ENCODE measurements at regions not wholly inside any gene's neighbourhood (a gene's known extent, or its start where the extent isn't known, plus 50 kb on each side); places are given as distances from the start of the nearest gene placed in this dataset.
"Not testable (repeated sequence)": the region's sequence is repeated elsewhere in the genome, so short reads cannot be mapped to it uniquely, and the experiment has no call there.

GRCh38 chr16:7910116-7910515 lies 577.5 kb downstream of the RBFOX1 start:
- no peak overlapping the region for H3K4me3 ChIP-seq (replicated peaks in 1 of 2; ENCODE audit: low read depth in 2 of 2, low read length in 2 of 2)
- TF ChIP-seq, protein P1, sequence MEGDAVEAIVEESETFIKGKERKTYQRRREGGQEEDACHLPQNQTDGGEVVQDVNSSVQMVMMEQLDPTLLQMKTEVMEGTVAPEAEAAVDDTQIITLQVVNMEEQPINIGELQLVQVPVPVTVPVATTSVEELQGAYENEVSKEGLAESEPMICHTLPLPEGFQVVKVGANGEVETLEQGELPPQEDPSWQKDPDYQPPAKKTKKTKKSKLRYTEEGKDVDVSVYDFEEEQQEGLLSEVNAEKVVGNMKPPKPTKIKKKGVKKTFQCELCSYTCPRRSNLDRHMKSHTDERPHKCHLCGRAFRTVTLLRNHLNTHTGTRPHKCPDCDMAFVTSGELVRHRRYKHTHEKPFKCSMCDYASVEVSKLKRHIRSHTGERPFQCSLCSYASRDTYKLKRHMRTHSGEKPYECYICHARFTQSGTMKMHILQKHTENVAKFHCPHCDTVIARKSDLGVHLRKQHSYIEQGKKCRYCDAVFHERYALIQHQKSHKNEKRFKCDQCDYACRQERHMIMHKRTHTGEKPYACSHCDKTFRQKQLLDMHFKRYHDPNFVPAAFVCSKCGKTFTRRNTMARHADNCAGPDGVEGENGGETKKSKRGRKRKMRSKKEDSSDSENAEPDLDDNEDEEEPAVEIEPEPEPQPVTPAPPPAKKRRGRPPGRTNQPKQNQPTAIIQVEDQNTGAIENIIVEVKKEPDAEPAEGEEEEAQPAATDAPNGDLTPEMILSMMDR (IDR thresholded peaks at IDR 0.05; ENCODE audit: low read depth, low read length) = no peak
- DNase-seq (ENCODE audit: low read depth in 2 of 2) = no peak

DNA sequence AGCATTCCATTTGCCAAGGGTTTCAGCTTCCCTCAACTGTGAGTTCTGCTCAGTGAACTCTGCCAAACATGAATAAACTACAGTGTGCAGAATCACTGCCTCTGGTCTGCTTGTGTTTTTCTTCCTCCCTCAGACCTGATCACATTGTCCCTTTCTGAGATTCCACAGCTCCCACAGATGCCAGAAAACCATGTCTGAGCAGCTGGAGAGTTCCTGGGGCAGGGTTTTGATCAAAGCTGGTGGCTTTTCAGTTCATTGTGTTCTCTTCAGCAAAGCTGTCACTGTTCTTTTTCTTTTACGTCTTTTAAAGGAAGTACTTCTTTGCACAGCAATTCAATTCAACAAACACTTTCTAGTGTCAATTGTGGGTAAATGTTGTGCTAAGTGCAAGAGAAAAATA lies 555.8 kb downstream of the RBFOX1 start:
- TF ChIP-seq, protein P1 (IDR thresholded peaks at IDR 0.05; ENCODE audit: low read depth, low read length) = no peak
- no peak overlapping the region for H3K4me3 ChIP-seq (replicated peaks in 1 of 2; ENCODE audit: low read depth in 2 of 2, low read length in 2 of 2)
- DNase-seq (ENCODE audit: low read depth in 2 of 2) = no peak

DNA sequence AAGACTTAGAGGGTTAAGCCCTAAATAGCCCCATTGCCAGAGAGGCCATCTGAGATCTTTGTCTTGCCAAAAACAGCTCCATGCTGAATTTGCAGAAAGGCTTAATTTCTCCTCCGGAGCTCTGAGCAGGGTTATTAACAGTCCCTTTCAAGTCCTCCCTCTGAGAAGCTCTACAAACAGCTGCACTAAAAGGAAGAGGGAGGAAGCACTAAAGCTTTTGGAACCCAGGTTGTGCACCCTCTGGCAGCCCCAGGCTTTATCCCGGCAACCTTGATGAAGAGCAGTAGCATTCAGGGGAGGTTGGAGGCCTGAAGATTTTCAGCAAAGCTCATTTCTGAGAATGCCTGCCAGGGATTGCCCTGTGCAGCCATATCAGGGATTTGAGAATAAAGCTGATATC lies 554.7 kb downstream of the RBFOX1 start:
- TF ChIP-seq, protein P1 (IDR thresholded peaks at IDR 0.05; ENCODE audit: low read depth, low read length) = no peak

GRCh38 chr16:7871979-7872378 lies 539.3 kb downstream of the RBFOX1 start:
- TF ChIP-seq, protein P1 (IDR thresholded peaks at IDR 0.05; ENCODE audit: low read depth, low read length) = no peak
- H3K4me3 ChIP-seq (replicated peaks in 1 of 2; ENCODE audit: low read depth in 2 of 2, low read length in 2 of 2) = no peak overlapping the region

More for the DNA sequence above, 554.7 kb downstream of the RBFOX1 start:
- no peak overlapping the region for H3K4me3 ChIP-seq (replicated peaks in 1 of 2; ENCODE audit: low read depth in 2 of 2, low read length in 2 of 2)
- no peak for DNase-seq (ENCODE audit: low read depth in 2 of 2)

DNA sequence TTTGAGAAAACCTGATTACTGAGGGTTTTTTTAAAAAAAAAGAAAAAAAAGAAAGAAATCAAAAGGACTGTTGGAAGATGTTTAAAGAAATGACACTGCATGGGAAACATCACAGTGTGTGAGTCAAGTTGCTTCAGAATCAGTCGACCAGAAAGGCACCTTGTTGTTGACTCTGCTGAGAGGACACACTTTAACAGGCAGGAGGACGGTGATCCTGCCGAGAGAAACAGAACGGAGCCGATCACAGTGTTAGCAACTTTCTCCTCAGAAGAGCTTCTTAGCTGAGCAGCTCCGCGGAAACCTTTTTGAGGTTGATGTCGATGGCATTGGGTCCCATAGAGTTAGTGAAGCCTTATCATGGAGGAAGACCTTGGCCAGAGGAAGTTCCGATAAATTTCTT lies 538.7 kb downstream of the RBFOX1 start:
- TF ChIP-seq, protein P1 (IDR thresholded peaks at IDR 0.05; ENCODE audit: low read depth, low read length) = no peak
- DNase-seq (ENCODE audit: low read depth in 2 of 2) = no peak
- H3K4me3 ChIP-seq (replicated peaks in 1 of 2; ENCODE audit: low read depth in 2 of 2, low read length in 2 of 2) = no peak overlapping the region

More at GRCh38 chr16:7871979-7872378, 539.3 kb downstream of the RBFOX1 start:
- no peak for DNase-seq (ENCODE audit: low read depth in 2 of 2)

DNA sequence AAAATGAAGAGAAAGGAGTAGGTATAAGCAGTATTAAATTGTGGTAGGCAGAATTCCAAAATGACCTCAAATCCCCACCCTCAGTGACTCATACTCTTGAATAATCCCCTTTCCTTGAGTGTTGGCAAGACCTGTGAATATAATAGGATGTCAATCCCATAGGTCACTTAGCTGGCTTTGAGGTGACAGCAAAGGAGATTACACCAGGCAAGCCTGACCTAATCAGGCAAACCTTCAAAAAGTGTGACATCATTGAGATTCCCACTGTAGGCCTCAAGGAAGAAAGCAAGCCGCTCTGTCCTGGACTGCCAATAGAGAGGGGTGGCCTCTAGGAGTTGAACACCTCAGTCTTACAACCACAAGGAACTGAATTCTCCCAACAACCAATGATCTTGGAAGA lies 535.2 kb downstream of the RBFOX1 start:
- TF ChIP-seq, protein P1 (IDR thresholded peaks at IDR 0.05; ENCODE audit: low read depth, low read length) = no peak
- H3K4me3 ChIP-seq (replicated peaks in 1 of 2; ENCODE audit: low read depth in 2 of 2, low read length in 2 of 2) = no peak overlapping the region
- DNase-seq (ENCODE audit: low read depth in 2 of 2) = no peak

GRCh38 chr16:7866144-7866543 lies 533.5 kb downstream of the RBFOX1 start:
- TF ChIP-seq, protein P1 (IDR thresholded peaks at IDR 0.05; ENCODE audit: low read depth, low read length) = no peak
- no peak overlapping the region for H3K4me3 ChIP-seq (replicated peaks in 1 of 2; ENCODE audit: low read depth in 2 of 2, low read length in 2 of 2)

DNA sequence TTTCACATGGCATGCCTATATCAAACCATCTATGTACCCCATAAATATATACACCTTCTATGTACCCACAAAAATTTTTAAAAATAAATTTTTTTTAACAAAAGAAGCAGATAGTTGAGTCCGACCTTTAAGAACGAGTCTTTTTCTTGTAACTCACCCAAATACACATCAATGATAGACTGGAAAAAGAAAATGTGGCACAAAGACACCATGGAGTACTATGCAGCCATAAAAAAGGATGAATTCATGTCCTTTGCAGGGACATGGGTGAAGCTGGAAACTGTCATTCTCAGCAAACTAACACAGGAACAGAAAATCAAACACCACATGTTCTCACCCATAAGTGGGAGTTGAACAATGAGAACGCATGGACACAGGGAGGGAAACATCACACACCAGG lies 532.7 kb downstream of the RBFOX1 start:
- not testable (repeated sequence) for DNase-seq (ENCODE audit: low read depth in 2 of 2)

More at GRCh38 chr16:7866144-7866543, 533.5 kb downstream of the RBFOX1 start:
- no peak for DNase-seq (ENCODE audit: low read depth in 2 of 2)

More for the DNA sequence above, 532.7 kb downstream of the RBFOX1 start:
- H3K4me3 ChIP-seq (replicated peaks in 1 of 2; ENCODE audit: low read depth in 2 of 2, low read length in 2 of 2) = not testable (repeated sequence)
